Spleen (tissue), 11 donors: ENCODE measurements at regions not wholly inside any gene's neighbourhood (a gene's known extent, or its start where the extent isn't known, plus 50 kb on each side); places are given as distances from the start of the nearest gene placed in this dataset.

Experiments used
- DNase-seq: peaks from one replicate; pipeline ENCODE4 v3.0.0-alpha.2; 2020
- H3K27ac ChIP-seq, 8 donors: fragments of 200-600 bp; sonication (generic) in 7 of 8; 1 replicate in 4 of 8; 2 replicates in 4 of 8; pipeline versions ENCODE4 v1.5.0 to v1.8.0; 2016 to 2021; ENCODE audit warnings: inconsistent platforms in 4 of 8, mild to moderate bottlenecking in 4 of 8, moderate library complexity in 1 of 8
- H3K27me3 ChIP-seq, 7 donors: fragments of 200-600 bp; sonication (generic) in 6 of 7; replicated peaks in 1 of 7; 1 replicate in 4 of 7; 2 replicates in 3 of 7; pipeline versions ENCODE4 v1.5.0 to v1.8.0; 2016 to 2021; ENCODE audit warnings: inconsistent platforms in 3 of 7, mild to moderate bottlenecking in 1 of 7
- H3K36me3 ChIP-seq, 6 donors: fragments of 200-600 bp; sonication (generic) in 5 of 6; 1 replicate in 4 of 6; 2 replicates in 2 of 6; pipeline versions ENCODE4 v1.5.0 to v1.8.0; 2016 to 2021; ENCODE audit warnings: inconsistent platforms in 2 of 6
- H3K4me1 ChIP-seq, 6 donors: fragments of 200-600 bp; sonication (generic) in 5 of 6; 1 replicate in 3 of 6; 2 replicates in 3 of 6; pipeline versions ENCODE4 v1.5.0 to v1.8.0; 2016 to 2021; ENCODE audit warnings: inconsistent platforms in 3 of 6
- H3K4me3 ChIP-seq, 8 donors: fragments of 200-600 bp; sonication (generic) in 7 of 8; 1 replicate in 4 of 8; 2 replicates in 4 of 8; pipeline versions ENCODE4 v1.5.0 to v1.8.0; 2016 to 2021; ENCODE audit warnings: inconsistent platforms in 4 of 8, mild to moderate bottlenecking in 4 of 8, moderate library complexity in 2 of 8
- H3K9me3 ChIP-seq, 8 donors: fragments of 200-600 bp; sonication (generic) in 7 of 8; 1 replicate in 4 of 8; 2 replicates in 4 of 8; pipeline versions ENCODE4 v1.5.0 to v1.8.0; 2016 to 2021; ENCODE audit warnings: inconsistent platforms in 4 of 8
- CTCF ChIP-seq, 11 experiments: fragments of 200-600 bp in 7 of 11; fragments of 450-650 bp in 4 of 11; sonication (generic) in 4 of 11; IDR thresholded peaks in 8 of 11; conservative IDR thresholded peaks in 3 of 11; 1 replicate in 7 of 11; 2 replicates in 4 of 11; pipeline versions ENCODE4 v1.4.0 to v1.8.0; 2016 to 2021; ENCODE audit warnings: antibody characterized with exemption in 11 of 11, inconsistent platforms in 4 of 11, mild to moderate bottlenecking in 1 of 11
- POLR2A ChIP-seq, 3 donors: fragments of 450-650 bp; IDR thresholded peaks; one replicate each; pipeline ENCODE4 v1.5.1; 2017; ENCODE audit warnings: antibody characterized with exemption in 3 of 3, mild to moderate bottlenecking in 1 of 3
- POLR2AphosphoS5 ChIP-seq, 3 donors: sonication (generic); formaldehyde crosslinking; IDR thresholded peaks; one replicate each; pipeline ENCODE4 v1.5.1; 2017; ENCODE audit warnings: antibody characterized with exemption in 3 of 3
- WGBS, 5 donors: extraction: QIAGEN DNeasy Blood & Tissue Kit in 3 of 5; methylation state at CpG; one replicate each; pipeline versions ENCODE4 v1.1.5 to v1.1.7; 2013 to 2018; 5-methylcytosine and 5-hydroxymethylcytosine counted together
- intact Hi-C: fragments of 100-400 bp; cut with DNase I; formaldehyde crosslinking; loops from one replicate; pipeline ENCODE4 v1.15.0; 2023; ENCODE audit warnings: low total_unique reads
- donor health status: healthy with polysubstance abuse.
- donor health status: DM: no; HTN: no; CAD: no; lungs with moderate emphysema.
- donor health status: DM: no; HTN: no; CAD: no.
- donor health status: Bipolar disorder and iron deficiency.
- donor health status: healthy.
- donor health status: DM: no; HTN: no; CAD: no.
- donor health status: DM: yes; HTN: yes; CAD: no.

GRCh38 chr19:5287066-5287465 lies 53.5 kb downstream of the PTPRS start:
- intact Hi-C loops, result no loop called here
- peaks cover 0 to 13% (median 0%) of the 10 kb centered on the region in 6 donors for H3K36me3 ChIP-seq
- WGBS, 5 donors, result 38 to 60% (median 57%) methylated on average over 5 of the region's 5 CpGs
- peaks cover 0 to 9% (median 0%) of the 10 kb centered on the region in 8 donors for H3K9me3 ChIP-seq
- H3K27me3 ChIP-seq, result peaks cover 0 to 40% (median 17%) of the 10 kb centered on the region in 7 donors
- DNase-seq, result no peak
- H3K27ac ChIP-seq, result peak overlapping the region in 1 of 8 donors; percentile 17
- peaks cover 0 to 53% (median 24%) of the 10 kb centered on the region in 6 donors for H3K4me1 ChIP-seq
- H3K4me3 ChIP-seq, result no peak overlapping the region
- TF ChIP-seq POLR2AphosphoS5 (IDR thresholded peaks at IDR 0.05), result no peak
- TF ChIP-seq POLR2A (IDR thresholded peaks at IDR 0.05), result no peak
- no peak for TF ChIP-seq CTCF (IDR thresholded peaks at IDR 0.05 in 8 of 11, conservative IDR thresholded peaks at IDR 0.05 in 3 of 11)

GRCh38 chr19:5286465-5287029 lies 54.1 kb downstream of the PTPRS start:
- Histone ChIP-seq H3K9me3 (peaks cover 0 to 9% (median 0%) of the 10 kb centered on the region in 8 donors), H3K27me3 (peaks cover 0 to 35% (median 14%) of the 10 kb centered on the region in 7 donors), H3K4me1 (peaks cover 0 to 51% (median 22%) of the 10 kb centered on the region in 6 donors), H3K36me3 (peaks cover 0 to 13% (median 0%) of the 10 kb centered on the region in 6 donors), H3K27ac (peak overlapping the region in 1 of 8 donors; percentile 17), H3K4me3 (no peak overlapping the region)
- TF ChIP-seq POLR2A (IDR thresholded peaks at IDR 0.05) (no peak), CTCF (IDR thresholded peaks at IDR 0.05 in 8 of 11, conservative IDR thresholded peaks at IDR 0.05 in 3 of 11) (no peak), POLR2AphosphoS5 (IDR thresholded peaks at IDR 0.05) (no peak)
- WGBS, 5 donors, result 67 to 97% (median 91%) methylated on average over 3 of the region's 3 CpGs
- no peak for DNase-seq
- intact Hi-C loops, result no loop called here

- TF ChIP-seq CTCF (IDR thresholded peaks at IDR 0.05 in 8 of 11, conservative IDR thresholded peaks at IDR 0.05 in 3 of 11) (no peak), POLR2AphosphoS5 (IDR thresholded peaks at IDR 0.05) (no peak), POLR2A (IDR thresholded peaks at IDR 0.05) (no peak)
- H3K4me1 ChIP-seq, result peaks cover 0 to 45% (median 21%) of the 10 kb centered on the region in 6 donors
- intact Hi-C loops, result no loop called here
- peaks cover 0 to 29% (median 10%) of the 10 kb centered on the region in 7 donors for H3K27me3 ChIP-seq
- H3K36me3 ChIP-seq, result peaks cover 0 to 13% (median 0%) of the 10 kb centered on the region in 6 donors
- H3K4me3 ChIP-seq, result no peak overlapping the region
- 81 to 89% (median 87%) methylated on average over 15 of the region's 15 CpGs for WGBS, 5 donors
- no peak overlapping the region for H3K27ac ChIP-seq
- peaks cover 0 to 9% (median 0%) of the 10 kb centered on the region in 8 donors for H3K9me3 ChIP-seq
- DNase-seq, result no peak
These were observed 54.7 kb downstream of the PTPRS start for GRCh38 chr19:5285955-5286354.

GRCh38 chr19:5285311-5285710 lies 55.3 kb downstream of the PTPRS start:
- no peak for TF ChIP-seq POLR2AphosphoS5 (IDR thresholded peaks at IDR 0.05)
- TF ChIP-seq POLR2A (IDR thresholded peaks at IDR 0.05), result no peak
- no peak for TF ChIP-seq CTCF (IDR thresholded peaks at IDR 0.05 in 8 of 11, conservative IDR thresholded peaks at IDR 0.05 in 3 of 11)
- no peak overlapping the region for H3K27ac ChIP-seq
- H3K27me3 ChIP-seq, result peaks cover 0 to 22% (median 8%) of the 10 kb centered on the region in 7 donors
- peaks cover 0 to 39% (median 20%) of the 10 kb centered on the region in 6 donors for H3K4me1 ChIP-seq
- H3K9me3 ChIP-seq, result peaks cover 0 to 9% (median 0%) of the 10 kb centered on the region in 8 donors
- H3K36me3 ChIP-seq, result peaks cover 0 to 13% (median 0%) of the 10 kb centered on the region in 6 donors
- no peak overlapping the region for H3K4me3 ChIP-seq
- WGBS, 5 donors, result 90 to 95% (median 94%) methylated on average over 6 of the region's 6 CpGs
- intact Hi-C loops, result no loop called here
- no peak for DNase-seq
